ENCODE measurements at regions not wholly inside any gene's neighbourhood (a gene's known extent, or its start where the extent isn't known, plus 50 kb on each side); places are given as distances from the start of the nearest gene placed in this dataset.

- no peak for TF ChIP-seq CTCF (IDR thresholded peaks at IDR 0.05; ENCODE audit: low read length)
- Histone ChIP-seq H3K27me3 (ENCODE audit: insufficient read depth, low read length) (no peaks in the 10 kb centered on the region), H3K9ac (ENCODE audit: low read length) (no peak overlapping the region), H3K79me2 (ENCODE audit: insufficient read depth, low read length) (no peaks in the 10 kb centered on the region), H3K9me2 (ENCODE audit: low read depth, low read length) (no peaks in the 10 kb centered on the region), H3K27ac (ENCODE audit: low read depth, low read length, poor library complexity, severe bottlenecking) (no peak overlapping the region), H3K4me1 (ENCODE audit: insufficient read depth, low read length, severe bottlenecking) (no peaks in the 10 kb centered on the region), H4K20me1 (ENCODE audit: insufficient read depth, low read length) (no peaks in the 10 kb centered on the region), H3K36me3 (ENCODE audit: insufficient read depth, low read length) (no peaks in the 10 kb centered on the region), H3K4me2 (ENCODE audit: low read length) (no peak overlapping the region), H3F3A (ENCODE audit: insufficient read depth, low read length) (no peaks in the 10 kb centered on the region), H2AFZ (ENCODE audit: low read length) (no peak overlapping the region), H3K9me3 (ENCODE audit: low read length) (no peaks in the 10 kb centered on the region), H3K4me3 (ENCODE audit: low read depth, low read length, poor library complexity, severe bottlenecking) (no peak overlapping the region)
Observed at GRCh38 chr1:170803711-170804110, 131.6 kb upstream of the MROH9 start.

- Histone ChIP-seq H2AFZ (ENCODE audit: low read length) (no peak overlapping the region), H3K79me2 (ENCODE audit: insufficient read depth, low read length) (no peaks in the 10 kb centered on the region), H3K36me3 (ENCODE audit: insufficient read depth, low read length) (no peaks in the 10 kb centered on the region), H3K4me3 (ENCODE audit: low read depth, low read length, poor library complexity, severe bottlenecking) (no peak overlapping the region), H3K9me3 (ENCODE audit: low read length) (no peaks in the 10 kb centered on the region), H3K27me3 (ENCODE audit: insufficient read depth, low read length) (no peaks in the 10 kb centered on the region), H3K27ac (ENCODE audit: low read depth, low read length, poor library complexity, severe bottlenecking) (no peak overlapping the region), H3K9me2 (ENCODE audit: low read depth, low read length) (no peaks in the 10 kb centered on the region), H3F3A (ENCODE audit: insufficient read depth, low read length) (no peaks in the 10 kb centered on the region), H3K9ac (ENCODE audit: low read length) (no peak overlapping the region), H3K4me2 (ENCODE audit: low read length) (no peak overlapping the region), H3K4me1 (ENCODE audit: insufficient read depth, low read length, severe bottlenecking) (no peaks in the 10 kb centered on the region), H4K20me1 (ENCODE audit: insufficient read depth, low read length) (no peaks in the 10 kb centered on the region)
- no peak for TF ChIP-seq CTCF (IDR thresholded peaks at IDR 0.05; ENCODE audit: low read length)
- TF ChIP-seq EZH2 (IDR thresholded peaks at IDR 0.05; ENCODE audit: borderline replicate concordance, low read length), result no peak
Observed at GRCh38 chr1:170804419-170804818, 130.9 kb upstream of the MROH9 start.

- Histone ChIP-seq H4K20me1 (ENCODE audit: insufficient read depth, low read length) (no peaks in the 10 kb centered on the region), H3K9me3 (ENCODE audit: low read length) (no peaks in the 10 kb centered on the region), H3K27ac (ENCODE audit: low read depth, low read length, poor library complexity, severe bottlenecking) (no peak overlapping the region), H3K27me3 (ENCODE audit: insufficient read depth, low read length) (no peaks in the 10 kb centered on the region), H3K36me3 (ENCODE audit: insufficient read depth, low read length) (no peaks in the 10 kb centered on the region), H3K4me2 (ENCODE audit: low read length) (no peak overlapping the region), H3K4me1 (ENCODE audit: insufficient read depth, low read length, severe bottlenecking) (no peaks in the 10 kb centered on the region), H3F3A (ENCODE audit: insufficient read depth, low read length) (no peaks in the 10 kb centered on the region), H2AFZ (ENCODE audit: low read length) (no peak overlapping the region), H3K9me2 (ENCODE audit: low read depth, low read length) (no peaks in the 10 kb centered on the region), H3K79me2 (ENCODE audit: insufficient read depth, low read length) (no peaks in the 10 kb centered on the region), H3K4me3 (ENCODE audit: low read depth, low read length, poor library complexity, severe bottlenecking) (no peak overlapping the region), H3K9ac (ENCODE audit: low read length) (no peak overlapping the region)
- TF ChIP-seq EZH2 (IDR thresholded peaks at IDR 0.05; ENCODE audit: borderline replicate concordance, low read length) (no peak), CTCF (IDR thresholded peaks at IDR 0.05; ENCODE audit: low read length) (no peak)
Observed at GRCh38 chr1:170804879-170805278, 130.5 kb upstream of the MROH9 start.

All from OCI-LY1 (cell line).